ENCODE measurements at regions not wholly inside any gene's neighbourhood (a gene's known extent, or its start where the extent isn't known, plus 50 kb on each side); places are given as distances from the start of the nearest gene placed in this dataset.

- FAIRE-seq (no peak), DNase-seq (ENCODE audit: low spot score) (no peak)
Measured at GRCh38 chr14:48914382-48914781, 671.8 kb downstream of the RPS29 start.

GRCh38 chr14:48900565-48900964, 685.6 kb downstream of the RPS29 start:
- no peak for FAIRE-seq

GRCh38 chr14:48890333-48890732, 695.8 kb downstream of the RPS29 start:
- FAIRE-seq (no peak), DNase-seq (ENCODE audit: low spot score) (no peak)

More at GRCh38 chr14:48900565-48900964, 685.6 kb downstream of the RPS29 start:
- no peak for DNase-seq (ENCODE audit: low spot score)

GRCh38 chr14:48876806-48877340, 709.3 kb downstream of the RPS29 start:
- DNase-seq (ENCODE audit: low spot score) (no peak), FAIRE-seq (no peak)

- DNase-seq (ENCODE audit: low spot score) (no peak), FAIRE-seq (no peak)
Measured at GRCh38 chr14:48874711-48875110, 711.5 kb downstream of the RPS29 start.

- no peak for FAIRE-seq
Measured at GRCh38 chr14:48857366-48857765, 728.8 kb downstream of the RPS29 start.

GRCh38 chr14:48853159-48853558, 733.0 kb downstream of the RPS29 start:
- DNase-seq (ENCODE audit: low spot score) (no peak), FAIRE-seq (no peak)

More at GRCh38 chr14:48857366-48857765, 728.8 kb downstream of the RPS29 start:
- DNase-seq (ENCODE audit: low spot score), result no peak

GRCh38 chr14:48849741-48850322, 736.3 kb downstream of the RPS29 start:
- no peak for DNase-seq (ENCODE audit: low spot score)
- FAIRE-seq, result no peak

GRCh38 chr14:48842785-48843184, 743.4 kb downstream of the RPS29 start:
- FAIRE-seq, result no peak

GRCh38 chr14:48826058-48826457, 760.1 kb downstream of the RPS29 start:
- no peak for DNase-seq (ENCODE audit: low spot score)
- no peak for FAIRE-seq

More at GRCh38 chr14:48842785-48843184, 743.4 kb downstream of the RPS29 start:
- DNase-seq (ENCODE audit: low spot score), result no peak

GRCh38 chr14:48814562-48814961, 771.6 kb downstream of the RPS29 start:
- FAIRE-seq (no peak), DNase-seq (ENCODE audit: low spot score) (no peak)

- FAIRE-seq (no peak), DNase-seq (ENCODE audit: low spot score) (no peak)
Measured at GRCh38 chr14:48805315-48805714, 780.9 kb downstream of the RPS29 start.

- DNase-seq (ENCODE audit: low spot score) (no peak), FAIRE-seq (no peak)
Measured at GRCh38 chr14:48792376-48793024, 793.7 kb downstream of the RPS29 start.

- peak; percentile 40 for FAIRE-seq
- DNase-seq (ENCODE audit: low spot score), result no peak
Measured at GRCh38 chr14:48788771-48789170, 797.4 kb downstream of the RPS29 start.

- no peak for FAIRE-seq
- no peak for DNase-seq (ENCODE audit: low spot score)
Measured at GRCh38 chr14:48786498-48786897, 799.7 kb downstream of the RPS29 start.

- no peak for FAIRE-seq
Measured at GRCh38 chr14:48771717-48772116, 814.5 kb downstream of the RPS29 start.

GRCh38 chr14:48751293-48751692, 834.9 kb downstream of the RPS29 start:
- FAIRE-seq, result no peak

More at GRCh38 chr14:48771717-48772116, 814.5 kb downstream of the RPS29 start:
- DNase-seq (ENCODE audit: low spot score), result no peak

GRCh38 chr14:48748151-48748675, 838.0 kb downstream of the RPS29 start:
- no peak for DNase-seq (ENCODE audit: low spot score)
- FAIRE-seq, result no peak

More at GRCh38 chr14:48751293-48751692, 834.9 kb downstream of the RPS29 start:
- DNase-seq (ENCODE audit: low spot score), result no peak

GRCh38 chr14:48747561-48748089, 838.6 kb downstream of the RPS29 start:
- DNase-seq (ENCODE audit: low spot score) (no peak), FAIRE-seq (no peak)

- FAIRE-seq (no peak), DNase-seq (ENCODE audit: low spot score) (no peak)
Measured at GRCh38 chr14:48744202-48744601, 842.0 kb downstream of the RPS29 start.

- FAIRE-seq (peak; percentile 44), DNase-seq (ENCODE audit: low spot score) (no peak)
Measured at GRCh38 chr14:48738186-48738925, 847.8 kb downstream of the RPS29 start.

- FAIRE-seq, result no peak
- no peak for DNase-seq (ENCODE audit: low spot score)
Measured at GRCh38 chr14:48735607-48736006, 850.6 kb downstream of the RPS29 start.

All from urothelium cell line (cell line).